Breast epithelium (tissue), 4 donors: ENCODE measurements at regions not wholly inside any gene's neighbourhood (a gene's known extent, or its start where the extent isn't known, plus 50 kb on each side); places are given as distances from the start of the nearest gene placed in this dataset.

Experiments
- DNase-seq, 2 donors: peaks; one replicate each; pipeline ENCODE4 v3.0.0-alpha.2; 2019; ENCODE audit warnings: low spot score in 2 of 2
- H3K27ac ChIP-seq, 2 donors: fragments of 200-600 bp; sonication (generic) in 1 of 2; one replicate each; pipeline ENCODE4 v1.5.1; 2016 to 2019; ENCODE audit warnings: mild to moderate bottlenecking in 1 of 2
- H3K27me3 ChIP-seq, 2 donors: fragments of 200-600 bp; sonication (generic) in 1 of 2; one replicate each; pipeline versions ENCODE4 v1.5.1 to v1.6.0; 2017 to 2019; ENCODE audit warnings: control low read depth in 1 of 2, mild to moderate bottlenecking in 1 of 2
- H3K36me3 ChIP-seq: fragments of 200-600 bp; one replicate; pipeline ENCODE4 v1.5.1; 2019
- H3K4me1 ChIP-seq, 2 donors: fragments of 200-600 bp; sonication (generic); one replicate each; pipeline ENCODE4 v1.5.1; 2016 to 2019; ENCODE audit warnings: control low read depth in 1 of 2
- H3K4me3 ChIP-seq, 3 donors: fragments of 200-600 bp; sonication (generic); 1 replicate in 2 of 3; 2 replicates in 1 of 3; pipeline ENCODE4 v1.5.1; 2016 to 2019; ENCODE audit warnings: mild to moderate bottlenecking in 3 of 3, moderate library complexity in 2 of 3
- H3K9me3 ChIP-seq, 2 donors: fragments of 200-600 bp; sonication (generic) in 1 of 2; one replicate each; pipeline ENCODE4 v1.5.1; 2016 to 2019; ENCODE audit warnings: control low read depth in 1 of 2
- POLR2A ChIP-seq: fragments of 450-650 bp; IDR thresholded peaks from one replicate; pipeline ENCODE4 v1.6.1; 2016; ENCODE audit warnings: antibody characterized with exemption, mild to moderate bottlenecking, moderate library complexity
- POLR2AphosphoS5 ChIP-seq, 3 donors: sonication (generic); formaldehyde crosslinking; IDR thresholded peaks; one replicate each; pipeline ENCODE4 v1.6.1; 2017; ENCODE audit warnings: antibody characterized with exemption in 3 of 3
- intact Hi-C: fragments of 100-400 bp; cut with DNase I; formaldehyde crosslinking; loops from one replicate; pipeline ENCODE4 v1.15.1; 2023; ENCODE audit warnings: low total_unique reads
- TF ChIP-seq, protein P1 (sequence below), 3 donors: fragments of 450-650 bp; IDR thresholded peaks; one replicate each; pipeline ENCODE4 v1.5.1; 2016 to 2017; ENCODE audit warnings: antibody characterized with exemption in 3 of 3, mild to moderate bottlenecking in 3 of 3, moderate library complexity in 3 of 3

DNA sequence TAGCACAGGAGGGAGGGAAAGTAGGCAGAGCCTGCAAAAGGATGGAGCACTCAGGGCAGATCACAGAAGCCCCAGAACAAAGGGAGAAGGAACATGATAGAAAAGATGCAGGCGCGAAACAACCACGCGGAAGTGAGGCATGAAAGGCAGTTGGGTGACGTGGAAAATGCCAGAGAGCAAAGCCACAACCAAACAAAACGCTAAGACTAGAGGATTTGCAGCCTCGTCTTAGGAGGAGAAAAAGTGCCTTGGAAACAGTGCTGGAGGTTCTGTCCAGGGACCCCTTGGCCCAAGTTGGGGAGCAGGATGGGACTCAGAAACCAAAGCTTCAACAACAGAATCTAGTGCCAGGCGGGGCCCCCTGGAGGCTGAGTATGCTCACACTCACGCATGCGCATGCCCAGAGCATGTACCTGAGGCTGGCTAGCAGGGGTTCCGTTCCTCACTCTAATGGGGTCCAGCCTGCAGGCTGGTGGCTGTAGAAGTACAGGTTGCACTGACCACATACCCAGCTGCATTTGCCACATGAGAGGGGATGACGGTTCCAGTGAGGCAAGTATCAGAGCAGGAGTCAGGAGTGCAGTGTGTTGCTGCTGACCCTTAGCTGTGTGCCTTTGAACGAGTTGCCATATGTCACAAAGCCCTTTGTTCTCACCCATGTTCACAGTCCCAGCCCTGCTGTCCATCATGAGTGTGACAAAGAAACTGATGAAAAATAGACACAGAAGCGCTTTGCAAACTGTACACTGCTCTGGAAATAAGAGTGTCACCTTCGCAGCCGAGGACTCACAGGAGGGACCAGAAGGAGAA is 568.6 kb upstream of the CADM1 start:
- TF ChIP-seq POLR2A: no peak
- TF ChIP-seq, protein P1, sequence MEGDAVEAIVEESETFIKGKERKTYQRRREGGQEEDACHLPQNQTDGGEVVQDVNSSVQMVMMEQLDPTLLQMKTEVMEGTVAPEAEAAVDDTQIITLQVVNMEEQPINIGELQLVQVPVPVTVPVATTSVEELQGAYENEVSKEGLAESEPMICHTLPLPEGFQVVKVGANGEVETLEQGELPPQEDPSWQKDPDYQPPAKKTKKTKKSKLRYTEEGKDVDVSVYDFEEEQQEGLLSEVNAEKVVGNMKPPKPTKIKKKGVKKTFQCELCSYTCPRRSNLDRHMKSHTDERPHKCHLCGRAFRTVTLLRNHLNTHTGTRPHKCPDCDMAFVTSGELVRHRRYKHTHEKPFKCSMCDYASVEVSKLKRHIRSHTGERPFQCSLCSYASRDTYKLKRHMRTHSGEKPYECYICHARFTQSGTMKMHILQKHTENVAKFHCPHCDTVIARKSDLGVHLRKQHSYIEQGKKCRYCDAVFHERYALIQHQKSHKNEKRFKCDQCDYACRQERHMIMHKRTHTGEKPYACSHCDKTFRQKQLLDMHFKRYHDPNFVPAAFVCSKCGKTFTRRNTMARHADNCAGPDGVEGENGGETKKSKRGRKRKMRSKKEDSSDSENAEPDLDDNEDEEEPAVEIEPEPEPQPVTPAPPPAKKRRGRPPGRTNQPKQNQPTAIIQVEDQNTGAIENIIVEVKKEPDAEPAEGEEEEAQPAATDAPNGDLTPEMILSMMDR (IDR thresholded peaks at IDR 0.05): no peak
- no peak for TF ChIP-seq POLR2AphosphoS5 (IDR thresholded peaks at IDR 0.05)
- no peaks in the 10 kb centered on the region for H3K36me3 ChIP-seq
- H3K9me3 ChIP-seq: no peaks in the 10 kb centered on the region
- DNase-seq: no peak
- intact Hi-C loops: no loop called here
- H3K27me3 ChIP-seq: no peaks in the 10 kb centered on the region
- no peak overlapping the region for H3K27ac ChIP-seq
- no peaks in the 10 kb centered on the region for H3K4me1 ChIP-seq
- H3K4me3 ChIP-seq: no peak overlapping the region

DNA sequence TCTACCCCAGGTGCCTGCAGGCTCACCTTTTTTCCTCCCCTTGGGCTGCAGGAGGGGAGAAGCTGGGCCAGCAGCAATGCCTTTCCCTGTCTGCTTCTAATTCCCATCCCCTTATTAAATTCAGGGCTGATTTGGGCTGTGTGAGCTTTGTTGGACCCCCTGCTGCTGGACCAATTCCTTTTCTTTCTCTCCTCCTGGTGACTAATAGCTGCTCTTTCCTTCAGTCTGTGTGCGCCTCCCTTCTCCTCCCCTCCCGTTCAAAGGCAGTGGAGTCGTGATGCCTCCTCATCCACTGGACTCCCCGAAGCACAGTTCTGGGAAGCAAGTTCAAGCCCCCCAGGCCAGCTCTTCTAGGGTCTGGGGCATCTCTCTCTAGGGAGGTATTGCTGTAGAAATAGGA is 567.9 kb upstream of the CADM1 start:
- no peak overlapping the region for H3K4me3 ChIP-seq
- no peaks in the 10 kb centered on the region for H3K27me3 ChIP-seq
- no peak for DNase-seq
- TF ChIP-seq POLR2AphosphoS5 (IDR thresholded peaks at IDR 0.05) (no peak), POLR2A (no peak)
- TF ChIP-seq, protein P1 (IDR thresholded peaks at IDR 0.05): no peak
- no peaks in the 10 kb centered on the region for H3K4me1 ChIP-seq
- no peaks in the 10 kb centered on the region for H3K36me3 ChIP-seq
- H3K9me3 ChIP-seq: no peaks in the 10 kb centered on the region
- H3K27ac ChIP-seq: no peak overlapping the region
- intact Hi-C loops: no loop called here

DNA sequence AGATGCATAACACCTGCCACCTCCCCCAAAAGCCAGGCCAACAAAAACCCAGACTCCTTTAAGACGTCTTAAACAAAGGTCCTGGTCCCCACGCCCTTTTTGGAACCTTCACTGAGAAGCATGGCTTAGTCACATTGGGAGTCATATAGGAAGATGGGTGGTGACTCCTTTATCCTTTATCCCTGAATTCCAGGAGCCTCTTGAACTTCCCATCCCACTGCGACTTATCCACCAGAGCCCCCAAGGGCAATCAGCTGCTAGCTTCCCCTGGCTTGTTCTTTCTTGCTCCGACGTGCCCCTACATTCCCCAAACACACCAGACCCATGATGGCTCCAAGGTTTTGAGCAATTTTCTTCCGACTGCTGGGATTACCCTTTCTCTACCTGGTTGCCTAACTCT is 567.0 kb upstream of the CADM1 start:
- Histone ChIP-seq H3K27me3 (no peaks in the 10 kb centered on the region), H3K27ac (no peak overlapping the region), H3K9me3 (no peaks in the 10 kb centered on the region), H3K36me3 (no peaks in the 10 kb centered on the region), H3K4me1 (no peaks in the 10 kb centered on the region), H3K4me3 (no peak overlapping the region)
- no peak for DNase-seq
- TF ChIP-seq POLR2AphosphoS5 (IDR thresholded peaks at IDR 0.05) (no peak), POLR2A (no peak)
- TF ChIP-seq, protein P1 (IDR thresholded peaks at IDR 0.05): no peak
- intact Hi-C loops: no loop called here

DNA sequence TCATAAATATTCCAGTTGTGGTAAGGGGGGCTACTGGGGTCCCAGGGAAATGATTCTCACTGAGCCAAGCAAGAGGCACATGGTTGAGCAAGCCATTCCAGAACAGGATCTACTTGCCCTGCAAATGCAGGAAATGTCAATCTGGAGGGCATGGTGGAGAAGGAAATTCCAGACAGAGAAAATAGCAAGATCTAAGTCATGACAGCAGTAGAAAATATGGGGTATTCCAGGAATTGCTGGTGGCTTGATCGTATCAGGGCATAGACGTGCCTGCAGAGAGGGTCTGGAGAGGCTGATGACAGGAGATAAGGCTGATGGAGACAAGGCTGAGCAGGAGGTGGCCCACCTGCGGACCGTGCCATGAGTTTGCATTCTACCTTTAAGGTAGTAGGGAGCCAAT is 566.3 kb upstream of the CADM1 start:
- DNase-seq: no peak
- Histone ChIP-seq H3K4me1 (no peaks in the 10 kb centered on the region), H3K27ac (no peak overlapping the region), H3K36me3 (no peaks in the 10 kb centered on the region), H3K4me3 (no peak overlapping the region), H3K27me3 (no peaks in the 10 kb centered on the region), H3K9me3 (no peaks in the 10 kb centered on the region)
- intact Hi-C loops: no loop called here
- TF ChIP-seq POLR2AphosphoS5 (IDR thresholded peaks at IDR 0.05) (no peak), POLR2A (no peak)
- TF ChIP-seq, protein P1 (IDR thresholded peaks at IDR 0.05): no peak

DNA sequence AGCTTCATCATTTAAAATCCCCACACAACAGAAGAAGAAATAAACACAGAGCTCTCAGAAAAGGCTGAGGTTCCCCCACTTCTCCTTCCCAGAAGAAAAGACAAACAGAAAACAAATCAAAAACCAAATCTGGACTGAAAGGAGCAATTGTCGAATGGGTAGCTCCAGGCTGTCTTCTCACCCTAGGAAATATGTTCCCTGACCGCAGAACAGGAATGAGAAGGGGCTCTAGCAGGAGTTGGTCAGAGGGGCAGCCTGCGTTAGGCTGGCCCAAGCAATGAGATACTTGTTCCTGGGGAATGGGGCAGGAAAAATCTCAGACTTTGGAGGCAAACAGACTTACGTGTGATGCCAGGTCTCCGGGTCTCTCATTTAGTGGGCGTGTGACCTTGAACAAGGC is 562.6 kb upstream of the CADM1 start:
- Histone ChIP-seq H3K27me3 (no peaks in the 10 kb centered on the region), H3K4me3 (no peak overlapping the region), H3K36me3 (no peaks in the 10 kb centered on the region), H3K27ac (no peak overlapping the region), H3K4me1 (no peaks in the 10 kb centered on the region), H3K9me3 (no peaks in the 10 kb centered on the region)
- intact Hi-C loops: loop anchor here (10.0 kb wide), 1 partner anchor 1282 kb away; no protein-coding TSS in a partner anchor
- no peak for DNase-seq
- TF ChIP-seq, protein P1 (IDR thresholded peaks at IDR 0.05): no peak
- TF ChIP-seq POLR2AphosphoS5 (IDR thresholded peaks at IDR 0.05) (no peak), POLR2A (no peak)
